Neural cell (in vitro differentiated cells): ENCODE measurements at regions not wholly inside any gene's neighbourhood (a gene's known extent, or its start where the extent isn't known, plus 50 kb on each side); places are given as distances from the start of the nearest gene placed in this dataset.
"Not testable (repeated sequence)": the region's sequence is repeated elsewhere in the genome, so short reads cannot be mapped to it uniquely, and the experiment has no call there.

Experiments
- H2AFZ ChIP-seq: fragments of 200-600, 300-800 bp; sonication (generic), shearing (Covaris generic); 2 replicates; pipeline ENCODE4 v1.6.0; 2014; ENCODE audit warnings: low read depth, mild to moderate bottlenecking, antibody characterized with exemption, low read length, moderate library complexity
- H3F3A ChIP-seq: fragments of 200-600 bp; shearing (Covaris generic); 2 replicates; pipeline ENCODE4 v1.6.1; 2016; ENCODE audit warnings: mild to moderate bottlenecking, moderate library complexity, mixed read lengths, antibody characterized with exemption, low read length; ENCODE audit not compliant: insufficient read depth, poor library complexity, severe bottlenecking
- H3K27ac ChIP-seq: fragments of 200-600, 300-800 bp; sonication (generic), shearing (Covaris generic); 2 replicates; pipeline ENCODE4 v1.5.1; 2014; ENCODE audit warnings: mild to moderate bottlenecking, low read length, moderate library complexity
- H3K27me3 ChIP-seq: fragments of 300-800, 200-600 bp; sonication (generic), shearing (Covaris generic); 2 replicates; pipeline ENCODE4 v1.6.0; 2014; ENCODE audit warnings: mild to moderate bottlenecking, low read depth, low read length, moderate library complexity; ENCODE audit not compliant: insufficient read depth
- H3K36me3 ChIP-seq: fragments of 300-800, 200-600 bp; sonication (generic), shearing (Covaris generic); 2 replicates; pipeline ENCODE4 v1.5.1; 2014; ENCODE audit warnings: mild to moderate bottlenecking, antibody characterized with exemption, low read length, moderate library complexity; ENCODE audit not compliant: insufficient read depth
- H3K4me2 ChIP-seq: fragments of 300-800, 200-600 bp; sonication (generic), shearing (Covaris generic); 2 replicates; pipeline ENCODE4 v1.6.0; 2014; ENCODE audit warnings: mild to moderate bottlenecking, low read length
- H3K4me3 ChIP-seq: fragments of 300-800, 200-600 bp; sonication (generic), shearing (Covaris generic); 2 replicates; pipeline ENCODE4 v1.5.1; 2014; ENCODE audit warnings: mild to moderate bottlenecking, low read length, moderate library complexity
- H3K79me2 ChIP-seq: fragments of 200-600 bp; shearing (Covaris generic); replicated peaks from 2 replicates; pipeline ENCODE4 v1.6.0; 2014; ENCODE audit warnings: mild to moderate bottlenecking, low read length, moderate library complexity; ENCODE audit not compliant: insufficient read depth
- H3K9ac ChIP-seq: fragments of 300-800, 200-600 bp; sonication (generic), shearing (Covaris generic); 2 replicates; pipeline ENCODE4 v1.6.1; 2016; ENCODE audit warnings: mild to moderate bottlenecking, low read length, mixed read lengths
- H3K9me2 ChIP-seq: fragments of 200-600 bp; shearing (Covaris generic); 2 replicates; pipeline ENCODE4 v1.6.1; 2016; ENCODE audit warnings: mild to moderate bottlenecking, low read length, mixed read lengths; ENCODE audit not compliant: insufficient read depth
- H3K9me3 ChIP-seq: fragments of 200-600, 300-800 bp; sonication (generic), shearing (Covaris generic); 2 replicates; pipeline ENCODE4 v1.6.1; 2016; ENCODE audit warnings: mild to moderate bottlenecking, mixed run types, low read length, moderate library complexity, mixed read lengths
- H4K20me1 ChIP-seq: fragments of 200-600 bp; shearing (Covaris generic); 2 replicates; pipeline ENCODE4 v1.6.1; 2016; ENCODE audit warnings: mild to moderate bottlenecking, mixed run types; ENCODE audit not compliant: insufficient read depth
- CTCF ChIP-seq: fragments of 450-650 bp; IDR thresholded peaks from 2 replicates; pipeline ENCODE4 v1.5.1; 2014; ENCODE audit warnings: antibody characterized with exemption, mild to moderate bottlenecking, moderate library complexity; ENCODE audit not compliant: poor library complexity, severe bottlenecking
- EP300 ChIP-seq: fragments of 450-650 bp; conservative IDR thresholded peaks from 2 replicates; pipeline ENCODE4 v1.6.1; 2014; ENCODE audit warnings: antibody characterized with exemption, mild to moderate bottlenecking, moderate library complexity; ENCODE audit not compliant: poor library complexity, severe bottlenecking
- EZH2 ChIP-seq: fragments of 200-600, 300-800 bp; shearing (Covaris generic), sonication (generic); IDR thresholded peaks from 2 replicates; pipeline ENCODE4 v1.6.1; 2014; ENCODE audit warnings: antibody characterized with exemption, low read length, borderline replicate concordance, mild to moderate bottlenecking; ENCODE audit not compliant: insufficient read depth, poor library complexity, severe bottlenecking
- MXI1 ChIP-seq: fragments of 450-650 bp; conservative IDR thresholded peaks from 2 replicates; pipeline ENCODE4 v1.6.1; 2014; ENCODE audit warnings: antibody characterized with exemption, mild to moderate bottlenecking; ENCODE audit not compliant: poor library complexity, severe bottlenecking
- RAD21 ChIP-seq: fragments of 450-650 bp; conservative IDR thresholded peaks from 2 replicates; pipeline ENCODE4 v1.6.1; 2014; ENCODE audit warnings: antibody characterized with exemption, mild to moderate bottlenecking, moderate library complexity
- REST ChIP-seq: IDR thresholded peaks from 2 replicates; pipeline ENCODE4 v1.6.1; 2012; ENCODE audit warnings: borderline replicate concordance
- SMC3 ChIP-seq: fragments of 450-650 bp; conservative IDR thresholded peaks from 2 replicates; pipeline ENCODE4 v1.6.1; 2014; ENCODE audit warnings: antibody characterized with exemption, mild to moderate bottlenecking, moderate library complexity; ENCODE audit not compliant: poor library complexity
- TAF1 ChIP-seq: IDR thresholded peaks from 2 replicates; pipeline ENCODE4 v1.6.1; 2012; ENCODE audit warnings: low read depth

GRCh38 chr2:131425231-131425941 is 50.5 kb upstream of the TUBA3D start:
- H2AFZ ChIP-seq, result no peak overlapping the region
- no peaks in the 10 kb centered on the region for H3K36me3 ChIP-seq
- no peaks in the 10 kb centered on the region for H3F3A ChIP-seq
- H3K4me3 ChIP-seq, result peak overlapping the region; percentile 50
- H3K9me3 ChIP-seq, result peaks cover 8% of the 10 kb centered on the region
- no peaks in the 10 kb centered on the region for H4K20me1 ChIP-seq
- no peak overlapping the region for H3K4me2 ChIP-seq
- no peak overlapping the region for H3K27ac ChIP-seq
- no peaks in the 10 kb centered on the region for H3K79me2 ChIP-seq
- H3K9ac ChIP-seq, result no peak overlapping the region
- H3K27me3 ChIP-seq, result peaks cover 28% of the 10 kb centered on the region
- no peaks in the 10 kb centered on the region for H3K9me2 ChIP-seq
- TF ChIP-seq EZH2 (no peak), RAD21 (no peak), TAF1 (no peak), SMC3 (no peak), CTCF (no peak), EP300 (no peak), MXI1 (no peak), REST (no peak)

- not testable (repeated sequence) for H3K9me3 ChIP-seq, H3K79me2 ChIP-seq, H3K27ac ChIP-seq, H3K9me2 ChIP-seq, H3F3A ChIP-seq, H3K36me3 ChIP-seq, H3K9ac ChIP-seq, H4K20me1 ChIP-seq, H2AFZ ChIP-seq, H3K4me2 ChIP-seq, H3K4me3 ChIP-seq
- peaks cover 28% of the 10 kb centered on the region for H3K27me3 ChIP-seq
These were observed 51.3 kb upstream of the TUBA3D start for GRCh38 chr2:131424605-131425114.

- H2AFZ ChIP-seq, H3K4me3 ChIP-seq, H3K36me3 ChIP-seq, H3K9me3 ChIP-seq, H3F3A ChIP-seq, H3K4me2 ChIP-seq, H3K79me2 ChIP-seq, H3K9ac ChIP-seq, H3K9me2 ChIP-seq, H4K20me1 ChIP-seq, H3K27ac ChIP-seq: not testable (repeated sequence)
- peaks cover 15% of the 10 kb centered on the region for H3K27me3 ChIP-seq
These were observed 55.2 kb upstream of the TUBA3D start for GRCh38 chr2:131420751-131421150.
